Inferior parietal cortex (tissue), 1 donor: ENCODE measurements at regions not wholly inside any gene's neighbourhood (a gene's known extent, or its start where the extent isn't known, plus 50 kb on each side); places are given as distances from the start of the nearest gene placed in this dataset.
"Not testable (repeated sequence)": the region's sequence is repeated elsewhere in the genome, so short reads cannot be mapped to it uniquely, and the experiment has no call there.

ENCODE experiments used
- DNase-seq: peaks from one replicate; pipeline ENCODE4 v3.0.0-alpha.2; 2016; ENCODE audit errors: extremely low spot score

DNA sequence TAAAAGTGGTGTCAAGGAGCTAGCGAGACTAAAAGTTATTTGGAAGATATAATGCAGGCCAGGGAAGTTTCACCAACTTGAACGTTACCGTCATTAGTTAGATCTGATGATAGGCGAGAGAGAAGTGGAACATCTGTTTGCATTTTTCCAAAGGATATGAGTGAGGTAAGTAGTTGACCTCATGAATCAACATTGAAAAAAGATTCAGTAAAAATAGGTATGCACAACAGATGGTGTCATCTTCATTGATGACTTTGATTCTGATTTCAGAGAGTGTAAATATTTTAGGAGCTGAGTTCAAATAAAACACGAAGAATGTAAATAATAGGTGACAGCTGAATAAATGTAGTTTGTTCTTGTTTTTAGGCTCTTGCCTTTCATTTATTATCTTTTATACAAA lies 998.9 kb upstream of the CDH6 start:
- DNase-seq, result no peak

DNA sequence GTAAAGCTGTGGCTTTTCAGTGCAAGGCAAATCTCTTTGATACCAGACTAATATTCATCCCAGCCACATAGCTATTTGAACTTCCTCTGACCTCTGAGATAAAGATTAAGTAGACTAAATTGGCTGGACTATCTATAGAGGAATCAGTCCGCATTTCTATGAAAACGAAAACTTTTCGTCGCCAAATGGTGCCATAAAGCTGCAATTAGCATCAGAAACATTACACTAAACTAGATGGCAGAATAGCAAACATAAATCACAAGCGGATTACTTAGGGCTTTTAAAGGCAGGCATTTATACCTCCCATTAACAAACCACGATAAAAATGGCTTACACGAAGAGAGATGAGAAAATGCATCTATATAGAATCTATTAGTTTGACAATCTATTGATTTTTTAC lies 1009.7 kb upstream of the CDH6 start:
- DNase-seq, result no peak

DNA sequence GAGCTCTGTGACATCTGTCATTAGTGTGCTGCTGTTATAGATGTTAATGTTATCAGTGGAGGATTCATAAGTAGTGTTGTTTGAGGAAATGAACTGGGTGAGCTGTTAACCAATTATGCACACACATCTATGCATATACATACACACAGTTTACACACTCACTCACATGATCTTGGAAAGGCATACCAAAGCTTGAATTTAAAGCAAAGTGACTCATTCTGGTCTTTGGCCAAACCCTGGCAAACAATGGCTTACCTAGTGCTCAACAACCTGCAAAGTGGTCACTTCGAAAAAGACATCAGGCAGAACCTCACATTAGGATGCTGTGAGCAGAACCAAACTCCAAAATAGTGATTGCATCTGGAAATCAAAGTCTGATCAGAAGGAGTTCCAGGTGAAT lies 1037.3 kb upstream of the CDH6 start:
- no peak for DNase-seq

DNA sequence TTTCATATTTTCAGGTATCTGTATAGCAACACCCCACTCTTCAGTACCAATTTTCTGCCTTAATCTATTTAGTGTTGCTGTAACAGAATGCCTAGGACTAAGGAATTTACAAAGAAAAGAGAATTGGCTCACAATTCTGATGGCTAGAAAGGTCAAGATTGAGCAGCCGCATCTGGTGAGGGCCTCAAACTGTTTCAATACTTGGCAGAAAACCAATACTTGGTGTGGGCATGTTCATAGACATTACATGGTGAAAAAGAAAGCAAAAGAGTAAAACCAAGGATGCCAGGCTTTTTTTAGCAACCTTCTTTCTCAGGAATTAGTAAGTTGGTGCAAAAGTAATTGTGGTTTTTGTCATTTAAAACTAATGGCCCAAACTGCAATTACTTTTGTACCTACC lies 1041.1 kb upstream of the CDH6 start:
- no peak for DNase-seq

DNA sequence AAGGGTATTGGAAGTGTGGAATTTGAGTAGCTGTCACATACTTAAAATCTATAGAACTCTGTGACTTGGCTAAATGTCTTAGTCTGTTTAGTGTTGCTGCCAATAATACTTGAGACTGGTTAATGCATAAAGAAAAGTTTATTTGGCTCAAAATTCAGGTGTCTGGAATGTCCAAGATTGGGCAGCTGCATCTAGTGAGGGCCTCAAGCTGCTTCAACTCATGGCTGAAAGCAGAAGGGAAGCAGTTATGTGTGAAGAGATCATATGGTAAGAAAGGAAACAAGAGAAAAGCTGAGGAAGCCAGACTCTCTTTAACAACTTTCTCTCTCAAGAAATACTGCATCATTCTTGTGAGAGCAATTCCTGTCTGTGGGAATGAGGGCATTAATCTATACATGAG lies 1043.3 kb upstream of the CDH6 start:
- DNase-seq, result no peak

DNA sequence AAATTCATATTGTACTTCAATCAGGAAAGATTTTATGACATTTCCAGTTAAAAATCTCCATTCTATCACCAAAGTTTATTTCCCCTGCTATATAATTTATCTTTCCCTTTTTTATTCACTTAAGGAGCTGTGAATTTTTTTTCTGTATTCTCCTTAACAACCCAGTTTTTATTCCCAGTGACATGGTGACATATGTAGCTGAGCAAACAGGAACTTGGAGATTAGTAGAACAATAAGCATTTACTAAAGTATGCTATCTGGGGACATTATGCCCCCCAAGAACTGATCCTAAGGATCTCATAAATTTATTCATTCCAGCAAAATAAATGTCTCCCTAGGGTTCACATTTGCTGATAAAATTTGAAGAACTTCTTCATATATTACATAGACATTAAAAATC lies 1044.0 kb upstream of the CDH6 start:
- DNase-seq, result no peak

DNA sequence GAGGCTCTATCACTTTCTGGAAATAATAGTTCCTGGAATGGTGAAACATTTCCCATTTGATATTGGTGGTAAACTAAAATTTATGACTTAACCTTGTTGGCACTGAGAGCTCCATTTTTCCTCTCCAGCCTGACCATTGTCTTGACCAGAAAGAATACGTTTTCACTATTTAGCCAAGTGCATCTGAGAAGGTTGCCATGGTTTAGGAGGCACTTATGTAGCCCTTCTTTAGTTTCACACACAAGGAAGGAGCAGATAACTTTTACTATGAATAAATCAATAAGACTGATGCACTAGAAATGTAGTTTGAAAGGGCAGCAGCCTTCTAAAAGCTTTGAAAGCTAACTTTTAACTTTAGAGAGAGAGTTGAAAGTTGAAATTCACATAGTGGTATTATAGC lies 1045.5 kb upstream of the CDH6 start:
- no peak for DNase-seq

DNA sequence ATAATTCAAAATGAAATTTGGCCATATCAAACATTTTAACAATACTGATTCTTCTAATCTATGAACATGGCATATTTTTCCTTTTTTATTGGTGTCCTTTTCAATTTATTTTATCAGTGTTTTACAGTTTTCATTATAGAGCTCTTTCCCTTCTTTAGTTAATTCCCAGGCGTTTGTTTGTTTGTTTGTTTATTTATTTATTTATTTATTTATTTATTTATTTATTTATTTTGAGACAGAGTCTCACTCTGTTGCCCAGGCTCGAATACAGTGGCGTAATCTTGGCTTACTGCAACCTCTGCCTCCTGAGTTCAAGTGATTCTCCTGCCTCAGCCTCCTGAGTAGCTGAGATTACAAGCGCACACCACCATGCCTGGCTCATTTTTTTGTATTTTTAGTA lies 1049.4 kb upstream of the CDH6 start:
- DNase-seq, result not testable (repeated sequence)

DNA sequence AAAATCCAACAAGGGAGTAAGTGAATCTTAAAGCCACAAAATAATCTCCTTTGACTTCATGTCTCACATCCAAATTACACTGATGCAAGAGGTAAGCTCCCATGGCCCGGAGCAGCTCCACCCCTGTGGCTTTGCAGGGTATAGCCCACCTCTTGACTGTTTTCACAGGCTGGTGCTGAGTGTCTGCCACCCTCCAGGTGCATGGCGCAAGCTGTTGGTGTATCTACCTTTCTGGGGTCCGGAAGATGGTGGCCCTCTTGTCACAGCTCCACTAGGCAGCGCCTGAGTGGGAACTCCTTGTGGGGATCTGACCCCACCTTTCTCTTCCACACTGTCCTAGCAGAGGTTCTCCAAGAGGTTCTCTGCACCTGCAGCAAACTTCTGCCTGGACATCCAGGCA lies 1051.1 kb upstream of the CDH6 start:
- DNase-seq, result no peak

DNA sequence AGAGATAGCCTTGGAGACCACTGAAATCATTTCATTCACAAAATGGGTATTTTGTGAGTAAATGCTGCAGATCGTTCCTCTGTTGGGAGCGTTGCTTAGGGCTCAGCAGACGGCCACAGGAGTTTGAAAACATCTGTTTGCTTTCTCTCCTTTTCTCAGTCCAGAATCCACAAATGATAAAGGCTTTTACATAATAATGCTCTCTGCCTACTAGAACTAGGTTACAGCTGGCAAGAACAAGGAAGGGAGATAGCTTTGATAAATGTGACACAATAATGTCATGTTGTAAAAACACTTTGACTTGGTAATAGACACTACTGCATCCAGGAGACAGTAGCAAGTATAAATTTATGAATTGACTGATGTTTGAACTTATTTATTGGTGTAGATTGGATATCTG lies 1072.4 kb upstream of the CDH6 start:
- no peak for DNase-seq

DNA sequence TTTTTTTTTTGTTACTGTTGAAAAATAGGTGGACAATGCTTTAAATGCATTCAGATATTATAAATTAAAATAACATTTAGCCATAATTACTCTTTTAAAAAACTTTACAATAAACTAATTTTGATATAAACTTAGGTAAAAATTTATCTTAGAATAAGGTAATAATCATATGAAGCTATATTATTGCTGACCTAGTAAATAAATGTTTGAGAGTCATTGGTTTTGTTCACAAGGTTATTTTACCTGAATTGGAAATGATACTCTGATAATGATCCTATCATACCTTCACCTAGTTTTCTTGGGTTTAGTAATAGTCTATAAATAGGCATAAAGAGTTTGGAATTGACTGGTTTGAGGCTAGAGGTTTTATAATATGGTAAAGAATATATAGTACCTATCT lies 1076.4 kb upstream of the CDH6 start:
- no peak for DNase-seq

DNA sequence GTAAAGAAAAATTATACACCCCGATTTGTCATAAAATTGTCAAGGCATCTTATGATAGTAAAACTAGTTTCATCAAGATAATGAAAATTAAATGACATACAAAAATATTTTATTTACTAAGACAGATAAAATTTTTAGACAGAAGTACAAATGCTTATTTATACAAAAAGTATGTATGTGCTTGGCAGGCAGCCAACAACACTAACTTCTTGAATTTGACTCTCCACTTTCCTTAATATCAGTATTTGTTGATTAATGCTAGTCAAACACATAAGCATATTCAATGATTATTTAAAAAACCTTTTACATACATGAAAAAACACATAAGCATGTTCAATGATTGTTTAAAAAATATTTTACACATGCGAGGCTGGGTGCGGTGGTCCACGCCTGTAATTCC lies 1079.9 kb upstream of the CDH6 start:
- DNase-seq, result no peak

DNA sequence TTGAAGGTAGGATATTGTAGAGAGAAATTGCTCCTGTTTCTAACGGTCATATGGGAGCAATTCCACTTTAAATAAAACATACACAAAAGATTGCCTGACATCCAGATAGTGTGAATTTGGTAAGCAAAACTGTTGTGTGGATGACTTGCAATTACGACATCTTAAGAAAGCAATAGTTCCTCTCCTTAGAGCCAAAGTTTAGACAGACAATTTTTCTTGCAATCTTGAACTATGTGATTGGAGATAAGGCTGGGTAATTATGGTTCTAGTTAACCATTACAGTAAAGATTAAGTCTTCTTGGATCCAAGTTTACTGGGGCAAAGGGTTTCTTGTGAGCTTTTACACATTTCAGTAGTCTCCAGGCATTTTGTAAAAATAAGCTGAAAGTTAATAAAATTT lies 1080.6 kb upstream of the CDH6 start:
- DNase-seq, result no peak

DNA sequence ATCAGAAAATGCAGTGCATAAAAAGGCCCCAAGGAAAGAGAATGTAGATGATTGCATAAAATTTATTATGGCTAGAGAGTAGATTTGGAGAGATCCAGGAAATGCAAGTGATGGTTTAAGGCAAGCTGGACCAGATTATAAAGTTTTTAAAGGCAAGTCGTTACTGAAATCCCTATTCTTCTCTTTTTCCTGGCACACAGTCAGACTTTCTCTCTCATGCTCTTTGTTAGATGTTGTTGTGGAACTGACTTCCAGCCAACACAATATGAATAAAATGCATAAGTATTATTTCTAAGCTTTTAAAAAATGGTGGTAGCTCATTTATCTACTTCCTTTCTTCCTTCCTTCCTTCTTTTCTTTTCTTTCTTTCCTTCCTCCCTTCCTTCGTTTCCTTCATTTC lies 1085.4 kb upstream of the CDH6 start:
- no peak for DNase-seq

DNA sequence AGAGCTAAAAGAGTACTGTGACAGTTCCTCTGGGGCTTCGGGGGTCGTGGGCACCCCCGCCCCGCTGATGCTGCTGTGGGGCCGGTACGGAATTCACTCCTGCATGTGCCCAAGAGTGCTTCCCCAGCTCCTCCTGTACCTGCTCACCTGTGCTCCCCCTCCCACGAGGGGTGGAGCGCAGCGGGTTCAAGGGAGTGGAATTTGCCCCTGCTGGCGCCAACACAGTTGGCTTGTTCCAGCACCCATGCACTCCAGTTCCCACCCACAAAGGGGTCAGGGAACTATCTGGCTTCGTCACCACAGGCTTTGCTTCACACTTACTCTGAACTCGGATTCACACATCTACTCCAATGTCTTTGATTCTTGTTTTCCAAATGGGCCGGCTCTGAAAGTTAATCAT lies 1086.9 kb upstream of the CDH6 start:
- DNase-seq, result no peak

DNA sequence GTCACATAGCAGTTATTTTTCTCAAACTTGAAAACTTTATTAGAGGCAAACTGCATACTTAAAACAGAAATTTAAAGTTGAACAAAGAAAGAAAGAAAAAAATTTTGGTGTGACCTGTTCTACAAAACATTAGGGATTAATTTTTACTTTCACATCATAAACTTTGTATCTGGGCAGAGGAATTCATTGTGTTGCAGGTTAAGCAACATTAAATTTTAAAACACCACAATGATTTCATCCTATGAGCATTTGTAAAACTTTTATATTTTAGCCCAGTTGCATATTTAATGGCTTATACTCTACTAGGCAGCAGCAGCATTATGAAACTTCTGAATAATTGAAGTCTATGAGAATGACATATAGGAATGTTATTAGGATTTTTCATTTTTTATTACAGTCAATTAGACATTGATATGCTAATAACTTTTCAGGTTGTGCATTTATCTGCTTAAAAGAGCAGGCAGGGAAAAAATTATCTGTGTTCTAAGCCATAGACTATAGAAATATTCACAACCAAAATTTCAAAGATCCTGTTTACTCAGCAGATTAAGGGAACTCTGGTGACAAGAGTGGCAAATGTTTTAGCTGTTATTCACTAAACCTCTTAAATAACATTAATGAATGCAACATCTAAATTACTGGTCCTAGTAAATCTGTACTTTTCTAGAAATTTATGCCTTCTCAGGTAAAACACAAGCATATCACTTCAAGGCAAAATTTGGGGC lies 1088.5 kb upstream of the CDH6 start:
- no peak for DNase-seq

DNA sequence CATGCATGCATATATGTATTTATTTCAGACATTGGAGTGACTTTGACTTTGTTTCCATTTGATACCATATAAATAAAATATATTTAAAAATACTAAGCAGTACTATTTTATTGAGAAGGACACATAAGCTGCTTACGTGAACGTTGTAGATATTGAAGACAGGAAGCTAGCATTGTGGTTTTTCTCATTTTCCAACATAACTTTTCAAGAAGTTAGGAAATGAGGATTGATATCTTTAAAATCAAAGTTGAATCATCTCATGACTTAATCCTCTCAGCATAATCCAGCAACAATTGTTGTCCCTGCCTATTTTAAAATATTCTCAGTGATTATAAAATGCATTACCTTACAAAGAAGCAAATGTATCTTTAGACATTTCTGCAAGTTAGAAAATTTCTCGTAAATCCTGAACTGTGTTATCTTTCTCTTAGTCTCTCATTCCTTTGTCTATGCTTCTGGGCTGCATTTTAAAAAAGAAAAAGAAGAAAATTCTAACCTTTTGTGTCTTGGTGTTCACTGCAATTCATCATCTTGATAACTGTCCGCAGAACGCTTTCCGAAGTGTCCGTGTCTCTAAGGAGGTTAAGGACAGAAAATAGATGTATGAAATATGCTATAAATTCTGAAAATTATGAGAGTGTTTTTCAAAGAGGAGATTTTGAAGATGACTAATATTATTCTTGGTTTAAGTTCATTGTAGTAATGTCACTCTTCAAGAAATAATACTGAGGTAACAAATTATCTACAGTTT lies 1089.9 kb upstream of the CDH6 start:
- DNase-seq, result no peak

DNA sequence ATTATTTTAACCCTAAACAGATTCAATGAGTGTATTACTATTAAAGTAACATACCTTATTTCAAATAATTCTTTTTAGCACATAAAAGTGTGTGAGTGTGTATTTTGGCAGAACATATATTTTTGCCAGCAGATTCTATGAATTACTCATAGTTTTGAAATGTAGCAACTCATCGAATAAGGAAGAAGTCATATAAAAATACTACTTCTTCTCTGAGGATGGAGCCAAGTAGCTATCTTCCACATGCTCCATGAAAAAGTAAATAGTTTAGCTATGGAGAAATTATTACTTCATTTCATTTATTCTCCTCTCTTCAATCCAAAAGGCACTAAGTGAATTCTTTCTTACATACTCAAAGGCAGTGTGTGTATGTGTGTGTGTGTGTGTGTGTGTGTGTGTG lies 1090.4 kb upstream of the CDH6 start:
- no peak for DNase-seq

DNA sequence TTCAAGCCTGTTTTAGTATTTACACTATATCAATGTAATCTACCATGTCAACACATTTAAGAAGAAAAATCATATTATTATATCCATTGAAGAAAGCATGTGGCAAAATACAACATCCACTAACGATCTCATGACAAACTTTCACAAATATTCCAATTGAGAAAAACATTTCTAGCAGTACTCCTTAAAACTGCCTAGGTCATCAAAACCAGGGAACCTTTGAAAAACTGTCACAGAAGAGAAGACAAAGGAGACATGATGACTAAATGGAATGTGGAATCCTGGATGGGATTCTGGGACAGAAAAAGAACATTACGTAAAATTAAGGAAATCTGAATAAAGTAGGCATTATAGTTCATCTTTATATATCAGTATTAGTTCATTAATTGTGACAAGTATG lies 1091.3 kb upstream of the CDH6 start:
- DNase-seq, result no peak

DNA sequence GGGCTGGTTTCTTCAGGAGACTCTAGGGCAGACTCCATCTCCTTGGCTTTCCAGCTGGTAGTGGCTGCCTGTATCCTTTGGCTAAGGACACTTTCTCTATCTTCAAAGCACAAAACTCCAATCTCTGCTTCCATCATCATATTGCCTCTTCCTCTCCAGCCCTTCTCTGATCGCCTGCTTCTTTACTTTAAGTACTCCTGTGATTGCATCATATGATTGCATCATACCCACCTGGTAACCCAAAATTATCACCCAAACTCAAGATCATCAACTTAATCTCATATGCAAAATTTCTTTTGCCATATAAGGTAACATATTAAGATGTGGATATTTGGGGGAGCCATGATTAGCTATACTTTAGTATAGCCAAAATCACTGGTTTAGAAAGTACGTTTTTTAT lies 1092.6 kb upstream of the CDH6 start:
- no peak for DNase-seq

DNA sequence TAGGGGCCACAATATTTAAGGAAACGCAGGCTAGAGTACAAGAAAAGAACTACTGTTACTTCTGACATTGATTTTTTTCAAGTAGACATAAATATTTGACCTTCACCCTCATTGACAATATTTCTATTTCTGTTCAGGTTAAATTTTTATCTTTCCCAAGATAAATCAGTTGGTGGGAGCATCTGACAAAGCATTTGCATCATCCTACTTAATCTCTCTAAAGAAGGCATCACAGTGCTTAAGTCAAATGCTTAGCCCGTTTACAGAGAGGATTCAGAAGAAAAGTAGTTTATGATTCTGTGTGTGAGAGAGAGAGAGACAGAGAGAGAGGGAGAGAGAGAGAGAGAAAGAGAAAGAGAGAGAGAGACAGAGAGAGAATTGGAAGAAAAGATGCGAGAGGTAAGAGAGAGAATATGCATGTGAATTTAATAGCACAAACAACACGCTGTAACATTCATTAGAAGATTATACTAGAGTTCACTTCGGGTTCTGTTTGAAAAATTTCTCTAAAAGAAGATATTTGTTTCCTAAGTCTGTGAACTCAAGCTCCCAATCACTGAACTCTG lies 1093.3 kb upstream of the CDH6 start:
- DNase-seq, result no peak

DNA sequence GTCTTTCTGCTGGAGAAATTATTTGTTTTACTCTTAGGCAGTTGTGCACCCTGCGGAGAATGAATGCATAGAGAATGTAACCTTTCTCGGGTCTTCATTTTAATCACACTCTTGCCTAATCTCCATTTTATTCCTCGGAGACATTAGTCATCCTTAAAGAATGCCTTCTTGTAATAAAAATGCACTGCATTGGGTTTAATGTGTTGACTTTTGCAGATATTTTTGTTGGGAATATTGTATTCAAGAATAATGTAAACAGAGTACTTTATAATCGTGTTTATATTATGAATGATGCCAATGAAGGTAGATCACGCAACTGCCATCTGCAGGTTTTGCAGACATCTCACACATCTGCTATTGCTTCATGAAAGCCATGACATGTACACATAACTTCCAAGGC lies 1093.9 kb upstream of the CDH6 start:
- no peak for DNase-seq

DNA sequence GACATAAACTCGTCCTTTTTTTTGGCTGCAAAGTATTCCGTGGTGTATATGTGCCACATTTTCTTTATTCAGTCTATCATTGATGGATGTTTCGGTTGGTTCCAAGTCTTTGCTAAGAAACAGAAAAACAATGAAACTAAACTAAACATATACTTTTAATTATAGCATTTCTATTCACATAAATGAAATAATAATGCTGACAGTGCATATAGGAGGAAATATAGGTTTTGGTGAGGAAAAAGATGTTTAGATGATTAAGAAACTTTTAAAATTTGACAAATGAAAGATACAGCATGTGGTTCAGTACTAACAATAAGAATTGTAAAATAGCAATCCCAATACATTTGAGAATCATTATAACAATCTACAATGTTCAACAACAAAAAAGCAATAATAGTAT lies 1094.5 kb upstream of the CDH6 start:
- no peak for DNase-seq
